CD4-positive, alpha-beta T cell treated with Interleukin-17A for 4 hours (primary cell): ENCODE measurements at regions not wholly inside any gene's neighbourhood (a gene's known extent, or its start where the extent isn't known, plus 50 kb on each side); places are given as distances from the start of the nearest gene placed in this dataset.
"Not testable (repeated sequence)": the region's sequence is repeated elsewhere in the genome, so short reads cannot be mapped to it uniquely, and the experiment has no call there.

Experiments used
- DNase-seq: peaks from one replicate; pipeline ENCODE4 v3.0.0-alpha.2; 2020; ENCODE audit warnings: mixed read lengths

DNA sequence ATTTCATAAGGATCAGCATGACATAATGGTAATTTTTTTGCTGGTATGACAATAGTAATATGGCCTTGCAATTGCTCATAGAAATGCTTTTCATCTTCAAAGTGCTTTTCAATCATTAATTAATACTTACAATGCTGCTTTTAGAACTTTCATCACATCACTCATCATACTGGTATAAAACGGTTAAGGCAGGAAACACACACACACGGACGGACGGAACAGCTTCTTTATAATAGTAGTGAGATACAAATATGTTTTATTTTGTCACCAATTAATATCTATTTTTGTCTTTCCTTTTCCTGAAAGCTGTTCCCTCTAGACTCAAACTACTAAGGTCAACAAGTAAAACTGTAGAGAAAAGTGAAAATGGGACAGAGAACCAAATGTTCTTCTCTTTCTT, 353.9 kb upstream of the PKN2 start:
- DNase-seq: no peak

DNA sequence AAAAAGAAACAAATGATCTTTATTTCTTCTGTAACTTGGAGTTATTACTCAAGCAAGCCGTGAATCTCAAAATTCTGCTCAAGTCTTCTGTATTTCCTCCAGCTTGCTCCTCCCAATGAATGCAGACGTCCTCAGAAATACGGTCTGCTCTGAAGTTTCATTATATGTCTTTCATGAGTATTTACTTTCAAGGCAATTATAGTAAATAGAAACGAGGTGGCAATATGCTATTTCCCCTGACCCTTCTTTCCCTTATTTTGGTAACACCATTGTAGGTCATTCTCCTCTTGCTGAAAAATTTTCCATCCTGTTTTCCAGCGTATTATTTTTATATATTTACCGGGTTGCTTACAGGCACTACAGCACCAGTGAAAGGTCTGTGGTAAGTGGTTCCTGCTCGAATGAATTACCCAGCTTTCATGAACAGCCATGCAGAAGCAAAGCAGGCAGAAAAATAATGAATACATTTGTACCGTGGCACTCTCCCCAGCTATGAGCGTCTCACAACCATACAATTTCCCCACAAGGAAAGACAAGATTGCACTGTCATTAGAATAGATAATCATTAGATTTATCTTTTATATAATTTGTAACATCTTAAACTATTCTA, 350.9 kb upstream of the PKN2 start:
- DNase-seq: no peak

DNA sequence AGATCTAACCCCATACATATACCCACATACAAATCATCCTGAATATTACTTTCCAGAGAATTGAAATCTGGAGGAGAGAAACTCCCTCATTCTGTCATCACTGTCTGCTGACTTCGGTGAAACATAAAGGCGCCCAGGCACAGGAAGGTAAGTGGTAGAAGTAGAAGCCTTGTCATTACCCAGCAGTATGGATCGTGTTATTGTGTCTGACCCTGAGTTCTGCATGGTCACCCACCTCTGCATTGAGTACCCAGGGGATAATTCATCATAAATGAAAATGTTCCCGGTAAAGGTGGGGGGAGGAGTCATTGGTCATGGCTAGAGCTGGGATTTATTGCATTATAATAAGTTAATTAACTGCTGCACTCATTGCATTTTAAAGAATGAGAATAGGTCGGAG, 342.6 kb upstream of the PKN2 start:
- no peak for DNase-seq

DNA sequence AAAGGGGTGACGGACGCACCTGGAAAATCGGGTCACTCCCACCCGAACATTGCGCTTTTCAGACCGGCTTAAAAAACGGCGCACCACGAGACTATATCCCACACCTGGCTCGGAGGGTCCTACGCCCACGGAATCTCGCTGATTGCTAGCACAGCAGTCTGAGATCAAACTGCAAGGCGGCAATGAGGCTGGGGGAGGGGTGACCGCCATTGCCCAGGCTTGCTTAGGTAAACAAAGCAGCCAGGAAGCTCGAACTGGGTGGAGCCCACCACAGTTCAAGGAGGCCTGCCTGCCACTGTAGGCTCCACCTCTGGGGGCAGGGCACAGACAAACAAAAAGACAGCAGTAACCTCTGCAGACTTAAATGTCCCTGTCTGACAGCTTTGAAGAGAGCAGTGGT, 342.0 kb upstream of the PKN2 start:
- DNase-seq: not testable (repeated sequence)

DNA sequence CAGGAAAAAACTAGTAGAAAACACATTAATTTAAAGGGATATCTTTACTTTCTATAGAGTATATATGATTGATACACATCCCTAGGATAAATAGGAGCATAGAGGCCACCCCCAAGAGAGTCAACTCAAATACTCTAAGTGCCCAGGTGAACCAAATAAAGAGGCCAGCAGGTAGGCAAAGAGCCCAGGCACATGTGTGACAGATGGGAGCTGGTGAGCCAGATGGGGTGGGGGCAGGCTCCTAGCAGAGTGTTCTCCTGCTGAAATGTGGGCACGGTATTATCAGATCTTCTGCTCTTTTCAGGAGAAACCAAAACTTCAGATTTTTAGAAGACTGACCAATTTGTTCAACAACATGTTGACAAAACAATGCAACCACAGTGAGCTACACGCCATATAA, 333.4 kb upstream of the PKN2 start:
- DNase-seq: no peak

DNA sequence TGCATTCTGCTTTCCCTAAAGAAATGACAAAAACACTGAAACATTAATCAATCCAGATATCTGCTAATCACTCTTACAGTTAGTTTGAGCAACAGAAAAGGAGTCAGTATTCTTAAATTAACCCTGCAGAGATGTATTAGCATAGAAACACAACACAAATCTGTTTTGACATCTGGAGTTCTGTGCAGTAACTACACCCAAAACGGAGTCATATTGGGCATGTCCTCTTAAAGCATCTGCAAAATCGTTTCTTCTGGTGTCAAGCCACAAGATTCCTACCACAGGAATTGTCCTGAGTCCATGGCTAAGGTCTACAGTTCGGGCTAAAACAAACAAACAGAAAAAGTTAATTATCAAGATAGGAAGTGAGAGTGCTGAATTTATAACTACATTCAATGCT, 332.1 kb upstream of the PKN2 start:
- DNase-seq: no peak

DNA sequence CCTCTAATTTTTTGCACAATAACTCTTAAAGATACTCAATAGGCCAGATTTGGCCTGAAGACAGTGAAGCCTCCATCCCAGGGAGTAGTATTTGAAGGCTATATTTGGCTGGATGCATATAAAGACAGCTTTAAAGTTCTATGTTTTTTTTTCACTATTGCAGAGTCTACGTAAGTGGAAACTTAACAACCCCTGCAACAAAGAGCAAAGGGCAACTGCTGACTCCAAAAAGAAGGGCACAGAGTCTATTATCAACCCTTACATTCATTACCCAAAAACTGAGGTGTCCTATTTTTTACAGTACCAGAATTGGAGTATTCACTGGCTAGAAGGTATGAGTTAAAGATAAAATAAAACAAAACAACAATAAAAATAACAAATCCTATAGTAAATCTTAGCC, 329.8 kb upstream of the PKN2 start:
- DNase-seq: no peak

DNA sequence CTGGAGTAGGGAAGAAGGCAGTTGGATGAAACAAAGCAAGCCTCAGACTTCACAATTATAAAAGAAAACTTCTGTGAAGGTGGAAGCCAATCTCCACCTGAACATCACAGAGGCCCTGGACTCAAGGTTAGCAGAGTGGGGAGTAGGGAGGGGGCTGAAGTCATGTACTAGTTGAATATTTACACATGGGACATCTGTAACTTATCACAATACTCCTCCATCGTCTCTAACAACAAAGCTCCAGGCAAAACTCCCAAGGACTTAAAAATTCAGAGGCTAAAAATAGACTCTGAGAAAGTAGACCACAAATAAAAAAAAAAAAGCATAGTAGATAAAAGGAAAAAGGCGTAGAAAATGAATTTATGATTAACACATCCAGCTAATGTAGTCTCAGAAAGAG, 326.3 kb upstream of the PKN2 start:
- DNase-seq: no peak

DNA sequence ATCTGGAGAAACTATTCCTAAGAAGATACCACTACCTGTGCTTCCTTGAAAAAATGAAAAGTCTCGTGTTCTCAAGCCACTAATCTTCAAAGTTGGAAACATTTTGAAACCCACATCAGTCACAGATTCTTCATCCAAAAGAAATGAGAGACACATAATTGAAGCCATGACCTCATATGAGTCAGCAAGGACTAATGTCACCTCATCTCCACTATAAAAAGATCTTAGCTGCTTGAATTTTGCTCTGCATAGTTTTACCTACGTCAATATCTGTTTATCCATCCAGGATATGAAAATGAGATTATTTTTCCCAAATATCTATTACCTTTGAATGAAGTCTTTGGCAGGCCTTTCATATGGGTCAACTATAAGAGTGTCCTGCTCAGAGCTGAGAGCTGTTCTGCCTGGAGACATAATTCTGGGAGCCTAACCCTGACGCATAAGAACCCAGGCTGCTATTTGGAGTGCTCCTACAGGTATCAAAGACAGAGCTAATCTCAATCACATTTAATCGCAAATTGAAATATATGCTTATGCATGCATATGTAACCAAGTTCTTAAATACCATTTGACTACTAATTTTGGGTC, 312.5 kb upstream of the PKN2 start:
- DNase-seq: no peak

DNA sequence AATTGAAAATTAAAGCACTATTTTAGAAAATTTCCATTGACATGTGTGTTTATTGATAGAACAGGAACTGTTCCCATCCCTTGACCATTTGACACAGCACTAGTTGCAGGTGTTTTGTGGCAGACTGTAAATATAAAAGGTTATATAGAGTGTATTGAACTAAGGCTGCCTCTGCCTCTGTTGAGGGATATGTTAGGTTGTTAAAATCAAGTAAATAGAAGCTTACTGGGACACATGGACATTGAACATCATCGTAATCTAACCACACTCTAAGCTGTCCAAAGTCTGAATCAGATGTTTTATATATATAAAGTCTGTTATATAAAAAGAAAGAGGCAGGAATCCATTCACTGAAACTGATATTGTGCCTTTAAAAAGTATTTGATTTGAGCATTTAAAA, 308.1 kb upstream of the PKN2 start:
- no peak for DNase-seq

DNA sequence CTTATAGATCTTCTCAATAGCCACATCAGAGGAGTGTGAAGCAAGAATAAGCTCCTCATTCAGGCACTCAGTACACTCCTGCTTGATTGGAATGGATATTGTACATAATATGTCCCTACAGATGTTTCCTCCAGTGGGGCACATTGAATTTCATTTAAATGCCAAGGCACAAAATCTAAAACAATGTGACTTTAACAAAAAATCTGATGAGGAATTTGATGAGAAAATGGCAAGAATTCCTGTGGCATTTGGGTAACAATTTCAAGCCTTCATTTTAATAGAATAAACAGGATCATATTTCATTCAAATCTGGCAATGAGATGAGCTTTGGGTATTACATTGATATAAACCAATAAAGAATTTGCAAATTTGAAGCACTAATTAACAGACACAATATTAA, 307.7 kb upstream of the PKN2 start:
- no peak for DNase-seq

DNA sequence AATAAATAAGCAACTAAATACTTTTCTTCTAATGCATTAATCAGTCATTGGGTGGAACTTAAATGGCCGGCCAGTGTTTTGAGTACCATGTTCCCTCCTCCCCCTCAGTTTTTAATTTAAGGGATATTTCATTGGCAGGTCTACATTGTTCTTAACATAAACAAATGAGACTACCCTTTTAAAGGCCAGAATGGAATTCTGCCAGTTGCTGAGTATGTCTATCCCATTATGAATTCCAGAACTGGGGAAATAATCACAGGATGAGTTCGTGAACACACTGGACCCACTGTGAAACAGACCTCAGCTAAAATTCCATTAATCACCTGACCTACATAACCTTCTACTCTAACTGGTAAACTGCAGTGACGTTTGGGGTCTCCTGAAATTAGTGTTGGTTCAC, 305.5 kb upstream of the PKN2 start:
- no peak for DNase-seq

DNA sequence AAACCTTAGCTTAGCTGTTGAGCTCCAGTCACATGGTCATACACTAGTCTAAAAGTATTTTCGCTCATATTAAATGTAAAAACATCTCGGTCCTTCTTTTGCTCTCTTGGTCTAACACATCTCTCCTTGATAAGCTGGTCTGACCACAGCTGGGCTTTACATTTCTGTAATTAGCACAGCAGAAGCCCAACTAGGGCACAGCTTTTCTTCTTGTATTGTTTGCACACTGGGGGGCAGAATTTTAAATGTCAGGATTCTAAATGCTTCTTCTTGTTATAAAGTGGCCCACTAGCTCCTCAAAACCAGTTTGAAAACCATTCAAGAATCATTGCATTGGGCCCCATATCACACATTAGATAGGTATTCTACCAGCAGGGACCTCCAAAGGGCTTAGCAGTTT, 289.1 kb upstream of the PKN2 start:
- DNase-seq: no peak

DNA sequence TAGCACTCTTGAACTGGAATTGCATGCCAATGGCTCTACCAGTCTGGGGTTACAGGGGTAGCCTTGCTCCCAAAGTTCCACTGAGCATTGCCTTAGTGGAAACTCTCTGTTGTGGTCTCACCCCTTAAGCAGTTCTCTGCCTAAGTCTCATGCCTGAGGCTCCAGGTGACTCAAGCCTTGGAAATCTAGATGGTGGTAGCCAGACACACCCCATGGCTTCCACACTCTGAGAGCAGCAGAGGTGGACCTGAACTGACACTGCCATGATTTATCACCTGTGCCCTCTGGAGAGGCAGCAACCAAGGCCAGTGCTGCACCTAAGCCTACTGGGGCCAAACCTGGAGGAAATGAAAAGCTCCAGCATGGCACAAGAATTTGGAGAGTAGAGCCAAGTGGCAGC, 285.7 kb upstream of the PKN2 start:
- DNase-seq: no peak

DNA sequence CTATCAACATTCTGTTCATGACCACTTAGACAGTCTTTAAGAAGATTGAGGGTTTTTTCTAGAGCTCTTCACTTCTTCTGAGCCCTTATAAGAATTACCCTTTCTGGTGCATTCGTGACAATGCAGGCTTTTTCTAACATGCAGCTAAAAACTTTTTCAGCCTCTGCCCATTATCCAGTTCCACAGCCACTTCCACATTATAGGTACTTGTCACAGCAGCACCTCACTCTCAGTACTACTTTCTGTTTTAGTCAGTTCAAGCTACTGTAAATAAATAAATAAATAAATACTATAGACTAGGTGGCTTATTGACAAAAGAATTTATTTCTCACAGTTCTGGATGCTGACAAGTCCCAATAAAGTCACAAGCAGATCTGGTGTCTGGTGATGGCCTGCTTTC, 284.4 kb upstream of the PKN2 start:
- no peak for DNase-seq

DNA sequence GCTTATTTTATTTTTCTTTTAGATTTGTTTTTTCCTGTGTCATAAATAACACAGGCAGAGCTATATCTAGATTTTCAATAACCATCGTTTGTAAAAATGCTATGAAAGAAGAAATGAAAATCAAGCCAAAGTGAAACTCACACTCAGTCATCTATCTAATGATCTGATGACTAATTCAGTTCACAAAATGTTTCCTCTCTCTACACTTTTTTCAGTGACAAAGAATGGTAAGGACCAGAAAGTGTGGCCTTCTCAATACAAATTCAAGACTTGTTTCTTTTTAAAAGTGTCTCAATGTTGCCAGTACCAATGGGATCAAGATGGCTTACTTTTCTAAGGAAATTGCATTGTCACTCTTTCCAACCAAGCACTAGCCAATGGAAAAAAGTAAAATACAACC, 282.8 kb upstream of the PKN2 start:
- no peak for DNase-seq

DNA sequence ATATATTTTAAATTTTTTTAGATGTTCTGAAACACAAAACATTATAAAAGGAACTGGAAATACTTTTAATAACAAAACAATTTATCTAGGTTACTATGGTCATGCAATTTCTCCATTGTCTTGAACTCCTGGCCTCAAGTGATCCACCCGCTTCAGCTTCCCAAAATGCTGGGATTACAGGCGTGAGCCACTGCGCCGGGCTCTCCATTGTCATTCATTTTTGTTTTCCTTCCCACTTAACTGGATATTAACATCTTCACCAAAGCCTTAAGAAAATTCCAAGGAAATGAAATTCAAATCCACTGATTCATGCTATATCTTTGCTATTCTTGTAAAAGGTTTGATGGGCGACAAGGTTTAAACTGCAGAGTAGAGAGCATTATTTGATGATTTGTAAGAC, 279.5 kb upstream of the PKN2 start:
- DNase-seq: no peak

DNA sequence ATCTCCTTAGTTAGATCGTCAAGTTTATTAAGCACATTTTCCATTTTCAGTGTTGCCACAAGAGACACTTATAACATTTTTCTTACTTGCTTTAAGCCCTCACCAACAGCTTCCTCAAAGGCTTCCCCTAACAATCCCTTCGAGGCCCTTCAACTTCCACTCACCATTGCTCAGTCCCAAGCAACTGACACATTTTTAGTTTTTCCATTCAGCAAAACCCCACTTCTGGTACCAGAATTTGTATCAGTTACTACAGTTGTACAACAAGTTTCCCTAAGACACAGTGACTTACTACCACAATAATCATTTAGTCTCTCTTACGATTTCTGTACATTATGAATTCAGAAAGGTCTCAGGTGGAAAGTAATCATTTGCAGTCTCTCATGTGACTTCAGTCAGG, 276.8 kb upstream of the PKN2 start:
- no peak for DNase-seq

DNA sequence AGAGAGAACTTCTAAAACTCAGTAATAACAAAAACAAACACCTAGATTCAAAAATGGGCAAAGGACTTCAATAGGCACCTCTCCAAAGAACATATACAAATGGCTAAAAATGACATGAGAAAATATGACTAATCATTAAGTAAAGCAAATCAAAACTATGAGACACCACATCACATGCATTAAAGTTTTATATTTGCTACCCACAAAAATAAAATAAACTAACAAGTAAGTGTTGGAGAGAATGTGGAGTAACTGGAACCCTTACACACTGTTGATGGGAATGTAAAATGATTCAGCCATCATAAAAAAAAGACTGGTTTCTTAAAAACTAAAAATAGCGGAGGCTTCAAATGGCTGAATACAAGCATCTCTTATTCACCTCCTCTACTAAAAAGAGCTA, 262.1 kb upstream of the PKN2 start:
- DNase-seq: no peak

DNA sequence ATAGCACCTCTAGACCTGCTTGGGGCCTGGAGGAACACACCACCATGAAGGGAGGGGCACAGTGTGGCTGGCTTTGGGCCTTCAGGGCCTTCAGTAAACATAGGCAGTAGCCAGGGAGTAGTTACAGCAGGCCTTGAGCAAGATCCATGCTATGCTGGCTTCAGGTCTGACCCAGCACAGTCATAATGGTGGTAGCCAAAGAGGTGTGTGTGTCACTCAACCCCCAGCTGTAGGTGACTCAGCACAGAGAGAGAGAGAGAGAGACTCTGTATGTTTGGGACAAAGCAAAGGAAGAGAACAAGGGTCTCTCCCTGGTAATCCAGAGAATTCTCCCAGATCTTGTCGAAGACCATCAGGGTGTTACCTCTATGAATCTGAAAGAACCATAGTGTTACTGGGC, 250.5 kb upstream of the PKN2 start:
- no peak for DNase-seq

DNA sequence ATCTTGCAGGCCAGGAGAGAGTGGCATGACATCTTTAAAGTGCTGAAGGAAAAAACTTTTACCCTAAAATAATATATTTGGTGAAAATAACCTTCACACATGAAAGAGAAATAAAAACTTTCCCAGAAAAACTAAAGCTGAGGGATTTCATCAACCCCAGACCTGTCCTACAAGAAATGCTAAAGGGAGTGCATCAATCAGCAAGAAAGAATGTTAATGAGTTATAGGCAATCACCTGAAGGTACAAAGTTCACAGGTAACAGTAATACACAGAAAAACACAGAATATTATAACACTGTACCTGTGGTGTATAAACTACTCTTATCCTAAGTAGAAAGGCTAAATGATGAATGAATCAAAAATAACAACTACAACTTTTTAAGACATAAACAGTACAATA, 249.2 kb upstream of the PKN2 start:
- DNase-seq: no peak

DNA sequence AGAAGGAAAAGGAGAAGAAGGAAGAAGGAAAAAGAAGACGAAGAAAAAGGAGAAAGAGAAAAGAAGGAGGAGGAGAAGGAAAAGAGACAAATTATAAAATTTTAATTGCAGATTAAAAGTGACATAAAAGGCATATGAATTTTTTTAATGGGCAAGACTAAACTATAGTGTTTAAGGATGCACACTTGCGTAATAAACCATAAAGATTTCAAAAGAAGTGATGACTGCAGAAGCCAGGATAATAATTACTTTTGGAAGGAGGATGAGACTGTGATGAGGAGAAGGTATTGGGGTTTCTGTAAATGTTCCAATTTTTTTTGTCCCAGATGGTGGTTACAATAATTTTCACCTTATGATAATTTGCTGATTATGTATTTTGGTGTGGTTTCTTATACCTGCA, 243.1 kb upstream of the PKN2 start:
- no peak for DNase-seq

DNA sequence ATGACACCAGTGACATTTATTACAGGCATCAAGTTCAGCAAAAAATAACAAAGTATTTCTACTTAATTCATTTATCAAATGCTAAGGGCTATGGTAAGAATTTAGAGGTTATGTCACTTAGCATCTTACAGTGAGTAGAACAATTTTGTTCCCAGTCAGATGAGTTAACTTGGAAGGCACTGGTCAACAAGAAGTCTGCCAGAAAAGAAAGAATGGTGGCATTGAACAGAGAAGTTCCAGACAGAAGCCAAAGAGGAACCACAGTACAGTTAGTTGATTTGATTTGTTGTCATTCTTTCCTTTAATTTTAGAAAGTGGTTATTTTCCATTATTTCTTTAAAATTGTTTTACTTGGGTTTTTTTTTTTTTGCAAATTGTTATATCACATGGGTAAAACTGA, 232.2 kb upstream of the PKN2 start:
- no peak for DNase-seq

DNA sequence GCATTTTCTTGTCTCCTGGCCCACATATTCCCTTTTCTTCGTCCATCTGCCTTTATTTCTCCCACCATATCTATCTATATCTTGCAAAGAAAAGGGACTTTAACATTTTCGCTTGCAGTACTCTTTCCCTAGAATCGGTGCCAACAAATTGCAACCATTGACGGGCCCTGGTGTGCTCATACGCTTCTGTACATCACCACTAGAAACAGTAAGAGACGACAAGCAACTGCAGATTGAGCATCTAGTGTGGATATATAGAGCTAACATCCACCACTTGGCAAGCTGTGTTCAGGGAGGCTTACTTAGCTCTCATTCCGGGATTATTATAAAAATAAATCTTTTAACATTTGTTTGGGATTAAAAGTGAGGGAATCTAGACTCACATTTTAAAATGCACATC, 230.8 kb upstream of the PKN2 start:
- DNase-seq: no peak

DNA sequence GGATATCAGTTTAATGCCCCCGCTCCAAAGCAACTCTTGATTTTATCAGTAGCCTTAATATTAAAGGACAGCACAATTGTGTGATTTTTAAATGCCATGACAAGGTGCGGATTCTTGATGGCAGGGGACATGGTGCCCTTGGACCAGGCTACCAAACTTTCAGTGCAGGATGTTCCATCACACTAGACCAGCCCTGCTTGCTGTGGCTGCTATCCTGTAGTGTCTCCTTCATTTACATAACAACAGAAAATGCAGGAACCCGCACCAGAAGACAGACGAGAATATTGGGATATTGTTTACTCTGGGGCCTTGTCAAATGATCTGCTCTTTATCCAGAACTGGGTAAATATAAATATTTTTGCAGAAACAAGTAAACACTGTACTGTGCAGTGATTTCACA, 229.3 kb upstream of the PKN2 start:
- DNase-seq: no peak
